GM19468 (cell line): ENCODE measurements at regions not wholly inside any gene's neighbourhood (a gene's known extent, or its start where the extent isn't known, plus 50 kb on each side); places are given as distances from the start of the nearest gene placed in this dataset.
"Not testable (repeated sequence)": the region's sequence is repeated elsewhere in the genome, so short reads cannot be mapped to it uniquely, and the experiment has no call there.

Source experiments
- ATAC-seq: cut with Tn5 transposase; IDR thresholded peaks from one replicate; pipeline ENCODE4 v1.9.1; 2021; ENCODE audit warnings: mild to moderate bottlenecking, moderate library complexity, moderate number of reproducible peaks; ENCODE audit not compliant: unreplicated experiment; ENCODE audit errors: extremely low read depth

- no peak for ATAC-seq
Observed at GRCh38 chr9:32180597-32180996, 203.8 kb upstream of the ACO1 start.

- ATAC-seq, result no peak
Observed at GRCh38 chr9:32200241-32200640, 184.2 kb upstream of the ACO1 start.

GRCh38 chr9:32200896-32201295 is 183.5 kb upstream of the ACO1 start:
- ATAC-seq, result no peak

GRCh38 chr9:32209164-32209563 is 175.3 kb upstream of the ACO1 start:
- ATAC-seq, result not testable (repeated sequence)

- peak; percentile 94 for ATAC-seq
Observed at GRCh38 chr9:32218100-32218767, 166.2 kb upstream of the ACO1 start.

GRCh38 chr9:32220750-32221149 is 163.7 kb upstream of the ACO1 start:
- no peak for ATAC-seq

- no peak for ATAC-seq
Observed at GRCh38 chr9:32234451-32234850, 150.0 kb upstream of the ACO1 start.

- ATAC-seq, result no peak
Observed at GRCh38 chr9:32247168-32247567, 137.3 kb upstream of the ACO1 start.

GRCh38 chr9:32248189-32248712 is 136.2 kb upstream of the ACO1 start:
- no peak for ATAC-seq

- peak; percentile 81 for ATAC-seq
Observed at GRCh38 chr9:32251539-32251938, 132.9 kb upstream of the ACO1 start.

- no peak for ATAC-seq
Observed at GRCh38 chr9:32253731-32254130, 130.7 kb upstream of the ACO1 start.

GRCh38 chr9:32255026-32255425 is 129.4 kb upstream of the ACO1 start:
- no peak for ATAC-seq

- no peak for ATAC-seq
Observed at GRCh38 chr9:32258482-32258881, 126.0 kb upstream of the ACO1 start.

- no peak for ATAC-seq
Observed at GRCh38 chr9:32260151-32260862, 124.1 kb upstream of the ACO1 start.

GRCh38 chr9:32264170-32264864 is 120.1 kb upstream of the ACO1 start:
- no peak for ATAC-seq

- ATAC-seq, result no peak
Observed at GRCh38 chr9:32265037-32265436, 119.4 kb upstream of the ACO1 start.

- no peak for ATAC-seq
Observed at GRCh38 chr9:32278991-32279390, 105.5 kb upstream of the ACO1 start.

- no peak for ATAC-seq
Observed at GRCh38 chr9:32289756-32290155, 94.7 kb upstream of the ACO1 start.

- ATAC-seq, result no peak
Observed at GRCh38 chr9:32291370-32291769, 93.1 kb upstream of the ACO1 start.

GRCh38 chr9:32292611-32293010 is 91.8 kb upstream of the ACO1 start:
- ATAC-seq, result no peak

- ATAC-seq, result no peak
Observed at GRCh38 chr9:32293091-32293490, 91.4 kb upstream of the ACO1 start.
